A673 (cell line): ENCODE measurements at regions not wholly inside any gene's neighbourhood (a gene's known extent, or its start where the extent isn't known, plus 50 kb on each side); places are given as distances from the start of the nearest gene placed in this dataset.

Source experiments
- CTCF ChIP-seq: fragments of 300-800, 200-600 bp; sonication (generic); conservative IDR thresholded peaks from 2 replicates; pipeline ENCODE4 v1.5.1; 2017; ENCODE audit warnings: low read depth, mild to moderate bottlenecking, antibody characterized with exemption, low read length, moderate library complexity, mixed read lengths
- EZH2 ChIP-seq: fragments of 200-600 bp; sonication (generic); IDR thresholded peaks from 2 replicates; pipeline ENCODE4 v1.6.1; 2017; ENCODE audit warnings: borderline replicate concordance, low read depth, mild to moderate bottlenecking, mixed read lengths, antibody characterized with exemption, low read length; ENCODE audit not compliant: poor library complexity, severe bottlenecking

GRCh38 chr11:8822469-8822868 is 88.5 kb upstream of the AKIP1 start:
- TF ChIP-seq CTCF (no peak), EZH2 (no peak)
